NCI-H2227 (cell line): ENCODE measurements at regions not wholly inside any gene's neighbourhood (a gene's known extent, or its start where the extent isn't known, plus 50 kb on each side); places are given as distances from the start of the nearest gene placed in this dataset.

ENCODE experiments used
- DNase-seq: peaks from one replicate; lab custom pipeline; 2025; ENCODE audit not compliant: unreplicated experiment; lab: John Stamatoyannopoulos, UW

DNA sequence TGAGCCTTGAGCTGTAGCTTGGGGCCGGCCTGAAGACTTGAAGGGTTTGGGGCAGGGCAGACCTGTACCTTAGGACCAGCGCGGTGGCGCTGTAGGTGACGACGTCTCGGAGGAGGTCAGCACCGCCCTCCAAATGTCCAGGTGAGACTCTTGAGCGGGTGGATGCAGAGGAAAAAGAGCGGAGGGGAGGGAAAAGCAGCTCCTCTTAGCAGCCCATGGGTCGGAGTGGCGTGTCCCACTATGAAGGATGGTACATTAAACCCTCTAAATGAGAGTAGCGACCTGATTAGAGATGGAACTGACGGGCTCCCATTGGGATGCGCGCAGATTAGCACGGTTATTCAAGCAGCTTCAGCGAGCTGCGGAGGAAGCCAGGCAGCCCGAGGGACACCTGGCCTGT lies 77.0 kb upstream of the MAP1LC3B2 start:
- no peak for DNase-seq

GRCh38 chr12:116482859-116483258 lies 76.3 kb upstream of the MAP1LC3B2 start:
- DNase-seq: no peak

- DNase-seq: no peak
Observed at GRCh38 chr12:116483959-116484750, 75.0 kb upstream of the MAP1LC3B2 start.

- DNase-seq: no peak
Observed at GRCh38 chr12:116484807-116485206, 74.4 kb upstream of the MAP1LC3B2 start.

DNA sequence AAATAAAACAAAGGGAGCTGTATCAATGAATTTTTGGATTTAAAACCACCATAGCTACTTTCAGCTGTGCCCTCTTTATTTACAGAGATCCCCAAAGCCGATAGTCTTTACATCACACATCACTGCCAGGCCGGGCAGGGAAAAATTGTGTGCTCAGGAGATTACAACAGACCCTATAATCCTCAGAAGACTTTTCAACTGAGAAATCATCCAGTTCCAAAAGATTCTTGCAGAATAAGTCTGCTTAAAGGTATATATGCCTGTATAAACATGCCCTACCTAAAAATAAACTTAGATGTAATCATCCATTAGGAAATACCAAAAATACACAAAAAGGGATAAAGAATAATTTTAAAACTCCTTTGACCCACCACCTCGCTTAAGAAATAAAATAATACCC lies 70.1 kb upstream of the MAP1LC3B2 start:
- DNase-seq: no peak

GRCh38 chr12:116490471-116490870 lies 68.7 kb upstream of the MAP1LC3B2 start:
- no peak for DNase-seq

- no peak for DNase-seq
Observed at GRCh38 chr12:116492703-116493324, 66.4 kb upstream of the MAP1LC3B2 start.

DNA sequence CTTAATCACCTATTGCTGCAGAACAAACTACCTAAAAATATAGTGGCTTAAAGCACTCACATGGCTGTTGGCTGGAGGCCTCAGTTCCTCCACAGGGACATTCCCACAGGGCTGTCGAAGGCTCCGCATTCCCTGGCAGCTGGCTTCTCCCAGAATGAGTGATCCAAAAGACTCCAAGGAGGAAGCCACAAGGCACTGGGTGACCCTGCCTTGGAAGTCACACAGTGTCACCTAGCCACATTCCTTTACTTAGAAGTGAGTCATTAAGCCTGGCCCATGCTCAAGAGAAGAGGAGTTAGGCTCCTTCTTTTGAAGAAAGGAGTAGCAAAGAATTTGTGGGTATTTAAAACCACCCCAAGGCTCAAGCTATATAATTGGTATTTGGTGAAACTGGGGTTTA lies 63.9 kb upstream of the MAP1LC3B2 start:
- DNase-seq: no peak

GRCh38 chr12:116497051-116497591 lies 62.1 kb upstream of the MAP1LC3B2 start:
- DNase-seq: no peak

DNA sequence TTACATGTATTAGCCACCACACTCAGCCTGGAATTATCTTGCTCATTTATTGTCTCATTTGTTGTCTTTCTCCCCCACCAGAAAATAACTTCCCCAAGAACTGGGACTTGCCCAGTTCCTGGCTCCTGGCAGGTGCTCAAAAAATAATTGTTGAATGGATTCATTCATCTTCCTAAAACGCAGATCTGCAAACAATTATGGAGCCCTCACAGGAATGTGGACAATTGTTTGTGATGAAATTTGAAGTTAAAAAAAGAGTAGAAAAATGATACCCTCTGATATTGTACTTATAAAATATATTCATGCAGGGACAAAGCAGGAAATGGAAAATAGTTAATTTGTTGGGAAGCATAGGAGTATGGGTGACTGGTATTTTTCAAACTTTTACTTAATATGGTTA lies 60.7 kb upstream of the MAP1LC3B2 start:
- DNase-seq: no peak

GRCh38 chr12:116502141-116502725 lies 56.9 kb upstream of the MAP1LC3B2 start:
- DNase-seq: no peak

DNA sequence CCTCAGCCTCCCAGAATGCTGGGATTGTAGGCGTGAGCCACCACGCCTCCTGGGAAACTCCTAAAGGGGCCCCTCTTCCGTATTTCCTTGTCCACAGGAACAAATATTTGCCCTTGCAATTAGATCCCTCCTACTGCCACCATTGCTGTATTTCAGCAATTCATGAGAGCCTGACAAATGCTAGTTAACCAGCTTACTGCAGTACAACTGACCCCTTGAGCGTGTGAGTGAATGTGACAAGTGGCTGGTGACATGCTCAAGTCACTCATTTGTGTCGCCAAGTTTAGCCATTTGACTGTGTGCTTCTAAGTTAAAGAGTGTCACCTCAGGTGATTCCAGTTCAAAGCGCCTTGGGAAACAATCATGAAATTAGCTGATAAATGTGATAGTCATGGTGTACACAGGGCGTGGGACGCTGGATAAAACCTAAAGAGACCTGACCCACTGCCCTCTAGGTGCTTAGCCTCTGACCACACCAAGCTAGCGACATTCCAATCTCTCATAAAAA lies 56.1 kb upstream of the MAP1LC3B2 start:
- no peak for DNase-seq

- no peak for DNase-seq
Observed at GRCh38 chr12:116504438-116504837, 54.7 kb upstream of the MAP1LC3B2 start.

DNA sequence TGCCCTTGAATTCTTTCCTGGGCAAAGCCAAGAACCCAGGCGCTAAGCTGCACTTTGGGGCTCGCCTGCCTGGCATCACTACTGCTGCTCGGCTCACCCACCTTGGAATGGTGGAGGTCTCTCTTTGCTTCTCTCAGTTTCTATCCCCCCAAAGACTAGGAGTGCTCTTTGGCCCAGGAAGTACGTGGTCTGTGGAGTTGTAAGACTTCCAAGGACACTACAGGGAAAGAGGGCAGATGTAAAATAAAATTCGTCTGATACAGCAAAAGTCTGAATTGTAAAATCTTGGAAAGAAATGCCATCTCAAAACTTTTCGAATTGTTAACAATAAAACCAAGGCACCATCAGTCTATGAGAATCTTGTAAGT lies 52.5 kb upstream of the MAP1LC3B2 start:
- no peak for DNase-seq

DNA sequence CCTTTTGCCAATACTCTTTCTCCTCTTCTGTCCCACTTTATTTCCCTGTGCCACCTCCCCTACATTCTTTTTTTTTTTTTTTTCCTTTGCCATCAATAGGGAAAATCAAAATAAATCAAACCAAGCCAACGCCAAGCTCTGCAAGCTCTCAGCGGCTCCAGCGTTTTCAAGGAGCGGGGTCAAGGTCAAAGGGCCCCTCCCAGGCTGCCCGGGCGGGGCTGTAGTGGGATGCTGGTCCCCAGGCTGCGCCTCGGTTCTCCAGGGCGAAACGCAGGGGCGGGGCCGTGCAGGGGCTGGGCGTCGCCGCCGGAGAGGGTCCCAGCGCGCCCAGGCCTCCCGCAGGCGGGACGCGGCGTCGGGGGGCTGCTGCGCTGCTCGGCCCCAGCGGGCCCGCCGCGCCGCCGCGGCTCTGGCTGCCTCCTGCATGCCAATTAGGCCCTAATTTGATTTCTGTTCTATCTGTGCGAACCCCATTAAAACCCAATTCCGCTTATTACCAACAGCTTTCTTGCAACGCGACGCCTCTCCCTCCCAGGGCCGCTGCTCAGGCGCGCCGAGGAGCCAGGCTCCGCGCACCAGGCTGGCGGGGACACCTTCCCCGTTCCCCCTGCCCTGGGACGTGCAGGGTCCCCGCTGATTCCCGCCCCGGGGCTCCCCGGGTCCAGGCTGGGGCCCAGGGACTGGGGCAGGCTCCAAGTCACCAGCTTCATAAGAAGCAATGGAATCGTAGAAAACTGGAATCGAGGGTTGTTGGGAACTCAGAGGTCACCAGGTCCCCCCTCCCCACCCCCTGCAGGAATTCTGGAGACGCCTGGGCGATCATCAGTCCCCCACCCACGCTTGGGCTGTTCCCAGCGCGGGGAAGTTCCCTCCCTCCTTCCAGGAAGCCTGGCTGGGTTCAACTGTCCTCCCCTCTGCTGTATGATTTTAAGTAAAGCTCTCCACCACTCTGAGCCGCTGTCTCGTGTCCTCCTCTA lies 50.7 kb upstream of the MAP1LC3B2 start:
- DNase-seq: peak; percentile 42
